NCI-H524 (cell line): ENCODE measurements at regions not wholly inside any gene's neighbourhood (a gene's known extent, or its start where the extent isn't known, plus 50 kb on each side); places are given as distances from the start of the nearest gene placed in this dataset.

Experiments used
- DNase-seq, 2 experiments: peaks; one replicate each; lab custom pipeline; 2025; lab: John Stamatoyannopoulos, UW

DNA sequence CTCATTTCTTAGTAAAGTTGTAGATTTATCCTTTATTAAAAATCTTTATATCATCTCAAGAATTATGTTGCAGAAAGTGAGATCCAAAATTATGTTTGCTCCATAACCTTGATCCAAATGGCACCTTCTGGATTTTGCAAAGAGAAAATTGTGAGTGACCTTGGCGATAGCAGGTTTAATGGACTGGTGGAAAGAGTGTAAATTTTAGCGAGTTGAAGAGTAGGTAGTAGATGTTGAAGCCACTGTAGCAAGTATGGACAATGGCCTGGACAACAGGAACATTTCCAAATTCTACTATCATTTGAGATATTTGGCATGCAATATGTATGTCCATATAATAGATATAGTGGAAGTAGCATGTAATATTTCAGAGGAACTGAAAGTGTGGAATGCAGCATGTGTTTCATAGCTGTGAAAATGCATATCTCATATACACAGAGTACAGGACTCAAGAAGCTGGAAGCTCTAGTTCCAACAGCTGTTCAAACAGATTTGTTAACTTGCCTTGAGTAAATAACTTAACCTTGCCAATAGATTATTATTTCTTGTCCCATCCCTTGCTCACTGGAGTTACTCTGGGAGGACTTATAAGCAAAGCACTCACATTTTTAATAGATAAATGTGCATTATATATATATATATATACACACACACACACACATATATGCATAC, 152.5 kb upstream of the TLL1 start:
- no peak for DNase-seq

DNA sequence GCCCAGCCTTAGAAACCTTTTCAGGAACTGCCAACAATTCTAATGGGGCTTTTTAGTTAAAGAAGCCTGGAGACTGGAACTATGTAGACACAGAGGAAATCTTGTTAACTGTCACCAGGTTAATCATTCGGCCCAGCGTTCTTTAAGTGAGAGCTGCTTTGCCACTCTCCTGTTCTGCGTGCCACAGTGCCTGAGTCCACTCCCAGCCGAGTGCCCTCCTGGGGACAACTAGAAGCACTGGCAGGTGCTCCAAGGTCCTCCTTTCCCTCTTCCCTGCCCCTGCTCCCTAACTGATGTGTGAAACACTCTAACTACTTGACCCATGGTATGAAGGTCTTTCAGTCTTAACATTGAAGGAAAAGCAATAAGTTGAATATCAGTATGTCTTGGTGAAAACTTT, 151.2 kb upstream of the TLL1 start:
- no peak for DNase-seq

DNA sequence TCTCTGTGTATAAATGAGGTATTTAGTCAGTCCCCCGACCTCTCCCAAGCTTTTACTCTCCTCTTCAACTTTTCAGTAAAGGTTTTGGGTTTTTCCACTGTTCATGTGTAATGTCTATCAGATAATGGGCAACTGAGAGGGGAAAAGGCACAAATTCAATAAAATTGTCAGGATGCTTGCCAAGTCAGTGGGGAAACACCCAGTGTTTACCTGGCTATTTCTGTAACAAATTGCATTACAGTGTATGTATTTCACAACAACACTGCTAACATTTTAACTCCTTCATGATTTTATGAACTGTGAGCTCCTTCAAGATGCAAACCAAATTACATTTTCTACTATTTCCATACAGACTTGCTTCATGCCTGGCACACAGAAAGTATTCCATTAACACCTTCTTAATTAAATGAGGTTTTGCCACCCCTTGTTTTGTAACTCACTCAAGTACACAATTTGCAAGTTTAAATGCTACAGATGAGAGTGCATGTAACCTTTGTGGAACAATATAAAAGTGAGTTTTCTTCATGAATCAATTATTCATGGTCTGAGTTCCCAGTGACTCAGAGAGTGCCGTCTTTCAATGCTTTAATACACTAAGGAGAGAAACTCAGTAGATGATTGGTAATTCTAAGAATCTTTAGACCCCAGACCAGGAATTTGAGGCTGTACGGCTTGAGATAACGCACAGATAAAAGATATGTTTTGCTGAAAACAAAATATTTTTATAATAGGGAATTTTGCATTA, 149.8 kb upstream of the TLL1 start:
- no peak for DNase-seq

DNA sequence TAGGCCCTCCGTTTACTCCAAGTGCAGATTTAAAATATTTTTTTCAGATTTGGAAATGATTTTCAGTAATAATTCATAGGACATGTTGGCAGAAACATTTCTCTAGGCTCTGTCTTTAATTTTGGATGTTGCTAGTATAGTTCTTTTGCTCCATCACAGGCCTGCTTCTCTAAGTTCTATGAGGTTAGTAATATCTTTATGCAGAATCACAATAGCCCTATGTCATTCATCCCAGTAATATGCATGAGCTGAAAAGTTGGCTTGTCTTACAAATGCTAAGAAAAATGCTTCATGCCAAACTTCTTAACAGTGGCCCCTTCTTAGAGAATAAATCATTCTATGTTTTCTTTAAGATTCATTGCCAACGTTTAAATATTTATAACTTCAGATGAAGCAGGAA, 148.3 kb upstream of the TLL1 start:
- no peak for DNase-seq

DNA sequence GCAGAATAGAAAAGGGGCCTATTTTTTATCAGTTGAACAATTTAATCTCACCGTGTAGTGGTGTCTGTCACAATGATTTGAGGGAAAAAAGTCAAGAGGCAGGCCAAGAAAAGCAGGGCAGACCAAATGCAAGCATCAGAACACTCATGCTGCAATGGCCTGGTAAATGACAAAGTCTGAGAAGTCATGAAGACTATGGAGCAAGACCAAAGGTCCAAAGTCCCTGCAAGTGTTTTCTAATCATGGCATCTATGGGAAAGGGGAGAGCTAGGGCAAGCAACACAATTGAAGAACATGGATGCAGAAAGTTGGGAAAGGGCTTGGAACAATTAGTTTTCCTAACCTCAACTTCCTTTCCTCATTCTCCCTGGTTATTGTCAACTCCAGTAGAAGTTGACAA, 147.7 kb upstream of the TLL1 start:
- no peak for DNase-seq

DNA sequence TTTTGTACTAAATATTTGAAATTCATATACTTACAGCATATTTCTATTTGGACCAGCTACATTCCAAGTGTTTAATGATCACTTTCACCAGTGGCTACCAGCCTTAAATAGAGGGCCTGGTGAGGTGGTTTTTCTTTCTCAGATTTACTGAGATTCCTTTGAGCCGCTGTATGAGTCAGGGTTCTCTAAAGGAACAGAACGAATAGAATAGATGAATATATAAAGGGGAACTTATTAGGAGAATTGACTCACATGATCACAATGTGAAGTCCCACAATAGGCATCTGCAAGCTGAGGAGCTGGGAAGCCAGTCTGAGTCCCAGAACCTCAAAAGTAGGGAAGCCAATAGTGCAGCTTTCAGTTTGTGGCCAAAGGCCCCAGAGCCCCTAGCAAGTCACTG, 146.2 kb upstream of the TLL1 start:
- DNase-seq = no peak

DNA sequence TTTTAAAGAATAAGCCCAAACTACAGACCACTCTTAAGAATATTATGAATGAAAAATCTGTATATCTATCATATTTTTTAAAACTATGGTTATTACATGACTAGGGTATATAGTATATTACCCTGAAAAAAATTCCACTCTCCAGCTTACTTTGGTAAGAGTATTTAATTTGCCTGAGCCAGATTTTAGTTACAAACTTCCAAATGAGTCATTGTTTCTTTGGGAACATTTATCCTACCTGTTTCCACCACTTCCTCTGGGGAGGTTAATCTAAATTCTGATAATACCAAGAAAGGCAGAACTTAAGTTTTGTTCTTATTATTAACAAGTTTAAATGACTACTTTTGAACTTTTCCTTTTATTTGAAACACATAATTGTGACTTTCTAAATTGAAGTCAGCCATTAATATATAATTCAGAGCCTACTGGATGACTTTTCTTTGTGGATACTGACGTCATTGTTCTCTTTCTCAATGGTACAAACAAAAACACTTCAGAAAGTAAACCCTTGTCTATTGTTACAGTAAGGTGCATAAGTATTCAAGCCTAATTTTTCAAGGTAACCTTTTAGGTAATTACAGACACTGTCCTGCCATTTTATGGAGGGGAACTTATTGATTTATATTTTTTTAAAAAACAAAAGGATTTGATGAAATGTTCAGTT, 135.6 kb upstream of the TLL1 start:
- no peak for DNase-seq

DNA sequence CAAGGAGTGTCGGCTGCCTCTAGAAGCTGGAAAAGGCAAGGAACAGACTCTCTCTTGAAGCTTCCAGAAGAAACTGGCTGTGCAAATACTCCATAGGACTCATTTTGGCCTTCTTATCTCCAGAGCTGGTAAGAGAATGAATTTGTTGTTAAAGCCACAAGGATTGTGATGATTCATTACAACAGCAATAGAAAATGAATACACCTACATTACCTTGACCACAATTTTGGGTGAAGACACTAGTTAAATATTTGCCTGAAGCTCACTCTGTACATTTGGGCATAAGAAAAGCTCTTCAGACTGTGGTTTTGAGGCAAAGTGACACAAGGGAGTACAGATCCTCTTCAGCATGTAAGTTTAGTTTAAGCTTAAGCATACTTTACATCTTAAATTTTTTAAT, 134.5 kb upstream of the TLL1 start:
- no peak for DNase-seq

DNA sequence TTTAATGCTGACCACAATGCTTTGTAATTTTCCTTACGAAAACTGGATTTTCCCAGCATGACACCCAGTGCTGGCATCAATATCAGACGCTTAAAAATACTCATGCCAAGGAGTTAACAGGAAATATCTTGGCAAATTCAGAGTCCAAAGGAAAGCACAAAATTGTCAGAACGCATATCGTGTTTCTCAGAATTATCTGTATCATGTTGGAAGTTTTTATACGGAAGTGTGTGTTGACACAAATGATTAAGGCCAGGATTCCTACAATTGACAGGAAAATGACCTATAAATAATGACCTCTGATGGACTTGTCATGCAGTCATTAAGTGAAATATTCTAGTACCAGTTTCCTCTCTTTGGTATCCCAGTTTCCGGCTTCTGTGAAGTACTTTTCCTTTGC, 132.1 kb upstream of the TLL1 start:
- no peak for DNase-seq

DNA sequence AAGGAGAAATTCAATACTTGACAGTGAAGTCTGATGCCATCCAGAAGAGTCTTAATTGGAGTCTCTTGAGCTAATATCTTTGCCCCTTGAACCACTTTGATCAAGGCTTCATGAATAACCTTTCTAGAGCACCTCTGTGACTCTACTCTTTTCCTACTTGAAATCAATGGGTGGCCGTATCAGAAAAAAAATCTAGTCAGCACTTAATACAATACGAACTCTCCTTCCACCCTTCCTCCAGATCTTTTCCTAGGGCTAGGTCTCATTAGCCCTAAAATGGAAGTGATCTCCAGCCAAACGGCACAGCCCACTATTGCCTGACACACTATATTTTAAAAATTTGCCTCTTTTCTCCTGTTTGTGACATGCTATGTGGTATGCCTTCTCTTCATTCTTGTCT, 129.6 kb upstream of the TLL1 start:
- DNase-seq = no peak

DNA sequence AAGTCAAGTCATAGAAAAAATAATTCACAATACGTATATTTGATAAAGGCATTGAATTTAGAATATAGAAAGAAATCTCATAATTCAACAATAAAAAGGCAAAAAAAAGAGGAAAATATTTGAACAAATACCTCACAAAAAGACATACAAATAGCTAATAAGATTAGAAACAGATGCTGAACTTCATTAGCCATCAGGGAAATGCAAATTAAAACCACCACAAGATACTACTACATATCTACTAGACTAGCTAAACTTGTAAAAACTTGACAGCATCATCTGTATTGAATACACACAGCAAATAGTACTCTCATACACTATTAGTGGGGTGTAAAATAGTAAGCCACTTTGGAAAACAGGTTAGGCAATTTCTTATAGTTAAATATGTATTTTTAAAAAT, 128.7 kb upstream of the TLL1 start:
- no peak for DNase-seq

DNA sequence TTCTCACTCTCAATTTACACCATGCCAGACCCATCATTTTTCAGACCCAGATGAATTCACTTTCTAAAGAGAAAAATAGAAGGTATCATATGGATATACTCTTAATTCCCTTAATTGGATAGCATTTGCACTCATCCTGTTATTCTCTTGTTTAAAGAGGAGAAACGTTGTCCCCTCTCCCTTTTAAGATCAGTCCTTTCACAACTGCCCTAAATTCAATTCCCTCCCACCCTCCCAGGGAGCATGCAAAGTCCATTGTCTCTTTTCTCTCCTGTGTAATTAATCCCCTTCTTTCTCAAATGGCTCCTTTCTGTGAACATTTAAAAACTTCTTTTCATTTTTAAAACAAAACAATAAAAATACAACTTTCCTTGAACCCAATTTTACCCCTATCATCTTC, 124.7 kb upstream of the TLL1 start:
- no peak for DNase-seq

DNA sequence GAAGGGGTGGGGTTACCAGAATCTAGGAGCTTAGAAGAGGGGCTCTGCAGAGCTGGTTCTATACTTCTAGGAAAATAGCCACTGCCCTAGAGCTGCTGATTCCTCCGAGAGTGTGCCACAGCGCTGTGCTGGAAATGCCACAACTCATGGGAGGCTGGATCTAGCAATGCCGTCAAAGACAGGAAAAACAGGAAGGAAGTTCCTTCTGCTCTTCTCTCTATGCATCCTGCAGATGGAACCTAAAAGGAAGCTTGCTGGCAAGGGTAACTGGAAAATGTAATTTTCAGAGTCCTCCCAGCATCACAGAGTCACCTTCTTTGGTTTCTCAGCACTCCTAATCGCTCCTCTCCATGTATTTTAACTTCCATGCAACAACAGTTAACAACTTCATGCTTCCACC, 121.2 kb upstream of the TLL1 start:
- no peak for DNase-seq

DNA sequence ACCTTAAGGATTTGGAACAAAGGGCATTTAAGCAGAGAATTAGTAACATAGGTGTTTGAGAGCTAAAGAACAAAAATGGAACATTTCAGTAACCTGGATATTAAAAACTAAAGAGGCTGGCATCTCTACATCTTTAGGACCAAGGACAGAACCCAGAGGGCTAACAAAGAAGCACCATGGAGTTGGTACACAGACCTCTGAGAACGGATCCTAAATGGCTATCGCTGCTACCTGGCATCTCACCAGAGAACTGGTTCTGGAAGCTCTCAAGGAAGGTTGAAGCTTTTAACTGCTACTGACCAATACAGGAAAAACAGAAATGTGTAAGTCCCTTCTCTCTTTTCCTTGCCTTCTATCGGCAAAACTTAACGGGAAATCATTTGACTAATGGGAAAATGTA, 118.4 kb upstream of the TLL1 start:
- DNase-seq = no peak

DNA sequence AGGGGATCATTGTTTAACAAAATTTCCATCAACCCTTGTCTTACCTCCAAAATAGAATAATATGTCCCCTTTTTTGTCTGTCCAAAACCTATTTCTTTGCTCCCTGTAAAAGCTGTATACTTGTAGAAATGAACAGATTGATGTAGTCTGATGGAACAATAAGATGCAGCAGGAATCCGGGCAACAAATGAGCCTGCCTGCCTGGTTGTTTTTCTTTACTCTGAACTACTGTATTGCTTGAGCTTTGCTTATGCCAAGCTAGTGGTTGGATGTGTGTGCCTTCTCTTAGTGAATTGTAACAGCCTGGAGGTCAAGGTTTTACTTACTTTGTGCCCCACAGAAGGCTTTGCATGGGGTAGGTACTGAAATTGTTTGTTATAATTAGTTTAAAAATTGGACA, 116.2 kb upstream of the TLL1 start:
- DNase-seq = no peak

DNA sequence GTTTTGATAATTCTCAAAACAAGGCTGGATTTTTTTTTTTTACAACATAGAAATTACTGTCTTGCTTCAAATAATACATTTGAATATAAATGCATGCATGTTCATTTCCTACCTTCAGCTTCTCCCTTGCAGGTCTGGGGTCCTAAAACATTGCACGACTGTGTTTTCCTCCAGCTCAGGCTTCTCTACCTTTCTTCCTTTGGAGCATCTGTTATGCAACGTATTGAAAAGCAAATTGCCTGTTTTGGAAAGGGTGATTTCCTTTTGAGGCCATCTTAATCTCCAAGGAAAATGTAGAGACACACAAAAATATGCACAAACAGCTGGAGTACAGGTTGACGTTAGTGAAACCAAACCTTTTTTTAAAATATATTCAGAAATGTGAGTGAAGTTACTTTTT, 115.6 kb upstream of the TLL1 start:
- no peak for DNase-seq

DNA sequence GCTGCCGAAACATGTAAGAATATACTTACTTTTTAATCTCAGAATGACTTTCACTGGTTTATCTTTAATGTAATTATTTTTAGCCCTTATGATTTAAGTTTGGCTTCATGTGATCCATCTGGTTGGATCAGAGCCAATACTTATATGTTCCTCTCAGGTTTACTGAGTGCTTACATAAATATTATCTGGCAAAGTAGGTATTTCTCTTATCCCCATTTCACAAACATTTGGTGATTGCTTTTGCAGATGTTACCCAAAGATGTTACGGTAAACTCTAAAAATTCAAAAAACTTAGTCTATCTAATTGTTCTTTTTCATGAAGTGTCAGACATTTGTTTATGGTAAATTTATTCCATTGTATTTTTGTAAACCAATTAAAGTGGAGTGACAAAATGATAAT, 115.0 kb upstream of the TLL1 start:
- peak in 1 of 2 experiments; percentile 11 for DNase-seq

DNA sequence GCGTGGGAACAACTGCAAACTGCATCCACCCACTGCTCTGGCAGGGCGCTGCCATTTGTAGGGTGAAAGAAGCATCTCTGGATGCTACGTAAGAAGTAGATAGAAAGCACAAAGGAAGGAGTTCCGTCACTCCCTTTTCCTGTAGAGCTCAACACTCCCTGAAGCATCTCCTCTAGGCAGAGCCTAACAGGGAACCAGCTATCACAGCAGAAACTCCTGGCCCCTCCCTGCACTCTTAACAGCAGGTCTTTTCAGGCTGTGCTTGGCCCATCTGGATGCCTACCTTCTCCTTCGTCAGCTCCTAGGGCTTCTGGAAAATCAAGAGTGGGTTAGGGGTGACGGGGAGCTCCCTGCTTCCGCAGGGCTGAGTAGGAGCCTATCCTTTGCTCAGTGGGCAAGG, 112.9 kb upstream of the TLL1 start:
- no peak for DNase-seq

DNA sequence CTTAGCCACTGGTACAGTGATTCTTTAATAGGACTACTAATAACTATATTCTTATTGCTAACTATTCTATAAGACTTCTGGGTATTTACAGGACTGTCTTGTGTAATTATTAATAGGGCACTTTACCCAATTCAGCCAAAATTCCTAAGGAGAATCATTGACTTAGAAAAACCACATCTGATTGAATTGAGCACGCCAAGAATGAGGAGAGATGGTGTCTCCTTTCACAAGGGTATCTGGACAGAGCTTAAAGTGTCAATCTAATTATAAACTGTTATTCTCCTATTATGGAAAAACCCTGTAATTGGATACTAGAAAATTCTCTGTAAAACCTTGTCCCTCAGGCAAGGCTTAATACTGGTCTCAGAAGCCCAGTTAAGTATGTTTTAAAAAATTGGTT, 111.1 kb upstream of the TLL1 start:
- DNase-seq = peak in 1 of 2 experiments; percentile 35

DNA sequence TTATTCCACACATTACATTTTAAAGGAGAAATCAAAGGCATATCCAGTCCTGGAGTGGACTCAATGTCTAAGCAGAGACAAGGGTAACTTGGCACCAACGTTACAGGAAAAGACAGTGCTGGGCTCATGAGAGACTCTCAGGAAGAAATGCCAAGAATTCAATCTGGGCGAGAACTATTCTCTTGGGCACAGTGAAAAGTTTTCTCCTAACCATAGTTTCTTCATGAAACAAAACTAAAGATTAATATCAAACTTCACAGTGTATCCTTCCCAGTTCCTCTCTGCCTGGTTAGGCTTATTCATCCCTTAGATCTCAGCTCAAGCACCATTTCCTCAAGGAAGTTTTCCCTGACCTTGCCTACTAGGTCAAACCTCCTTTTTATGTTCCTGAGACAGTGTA, 109.4 kb upstream of the TLL1 start:
- no peak for DNase-seq

DNA sequence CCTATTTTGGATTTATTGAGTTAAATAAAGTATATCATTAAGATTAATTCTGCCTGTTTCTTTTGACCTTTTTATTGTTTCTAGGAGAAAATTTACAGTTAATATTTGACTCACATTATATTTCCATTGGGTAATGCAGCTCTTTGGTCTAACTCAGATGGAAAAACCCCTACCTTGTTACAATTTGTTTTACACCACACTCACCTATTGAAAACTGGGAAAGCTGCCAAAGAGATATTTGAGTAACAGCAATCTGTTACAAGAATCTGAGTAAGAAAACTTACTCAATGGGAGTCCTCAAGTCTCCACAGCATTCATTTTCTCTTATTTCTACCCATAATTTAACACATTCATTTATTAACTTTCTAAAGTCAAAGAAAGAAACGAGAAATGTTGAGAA, 108.0 kb upstream of the TLL1 start:
- peak in 1 of 2 experiments; percentile 60 for DNase-seq

DNA sequence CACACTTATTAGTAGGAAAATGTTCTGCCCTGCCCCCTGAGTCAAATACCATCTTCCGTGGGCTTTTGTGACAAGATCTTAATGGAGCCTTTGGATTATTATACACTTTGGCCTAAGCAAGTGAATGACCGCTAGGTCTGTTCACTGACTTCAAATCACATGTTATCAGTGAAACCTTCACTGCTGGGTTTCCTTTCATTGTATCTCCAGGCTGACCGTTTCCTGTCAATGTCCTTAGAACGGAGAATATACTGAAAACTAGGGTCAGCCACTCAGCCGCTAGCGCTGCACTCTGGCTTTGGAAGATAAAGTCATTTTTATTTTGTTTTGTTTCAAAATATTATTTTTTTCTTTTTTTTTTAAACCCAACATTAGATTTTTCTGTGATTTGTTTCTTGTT, 107.0 kb upstream of the TLL1 start:
- no peak for DNase-seq

DNA sequence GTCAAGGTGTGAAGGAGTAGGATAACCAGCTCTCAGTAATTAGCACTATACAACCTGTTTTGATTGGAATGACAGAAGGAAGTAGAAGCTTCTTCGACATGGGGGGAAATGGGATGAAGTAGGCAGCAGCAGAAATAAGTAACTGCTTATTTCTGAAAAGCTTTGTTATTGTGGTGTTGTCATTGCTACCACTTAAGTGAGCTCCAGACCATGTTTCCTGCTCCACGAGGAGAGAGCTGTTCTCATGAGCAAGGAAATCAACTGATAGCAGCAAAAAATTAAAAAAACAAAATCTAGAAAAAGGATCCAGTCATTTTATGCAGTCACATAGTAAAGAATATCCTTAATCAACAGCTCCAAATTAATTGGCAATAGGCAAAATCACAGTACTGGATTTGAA, 106.1 kb upstream of the TLL1 start:
- peak in 1 of 2 experiments; percentile 64 for DNase-seq
